Breast epithelium (tissue), 3 donors: ENCODE measurements at regions not wholly inside any gene's neighbourhood (a gene's known extent, or its start where the extent isn't known, plus 50 kb on each side); places are given as distances from the start of the nearest gene placed in this dataset.

ENCODE experiments used
- POLR2A ChIP-seq: fragments of 450-650 bp; IDR thresholded peaks from one replicate; pipeline ENCODE4 v1.6.1; 2016; ENCODE audit warnings: antibody characterized with exemption, mild to moderate bottlenecking, moderate library complexity
- POLR2AphosphoS5 ChIP-seq, 3 donors: sonication (generic); formaldehyde crosslinking; IDR thresholded peaks; one replicate each; pipeline ENCODE4 v1.6.1; 2017; ENCODE audit warnings: antibody characterized with exemption in 3 of 3
- TF ChIP-seq, protein P1 (sequence below), 3 donors: fragments of 450-650 bp; IDR thresholded peaks; one replicate each; pipeline ENCODE4 v1.5.1; 2016 to 2017; ENCODE audit warnings: antibody characterized with exemption in 3 of 3, mild to moderate bottlenecking in 3 of 3, moderate library complexity in 3 of 3

DNA sequence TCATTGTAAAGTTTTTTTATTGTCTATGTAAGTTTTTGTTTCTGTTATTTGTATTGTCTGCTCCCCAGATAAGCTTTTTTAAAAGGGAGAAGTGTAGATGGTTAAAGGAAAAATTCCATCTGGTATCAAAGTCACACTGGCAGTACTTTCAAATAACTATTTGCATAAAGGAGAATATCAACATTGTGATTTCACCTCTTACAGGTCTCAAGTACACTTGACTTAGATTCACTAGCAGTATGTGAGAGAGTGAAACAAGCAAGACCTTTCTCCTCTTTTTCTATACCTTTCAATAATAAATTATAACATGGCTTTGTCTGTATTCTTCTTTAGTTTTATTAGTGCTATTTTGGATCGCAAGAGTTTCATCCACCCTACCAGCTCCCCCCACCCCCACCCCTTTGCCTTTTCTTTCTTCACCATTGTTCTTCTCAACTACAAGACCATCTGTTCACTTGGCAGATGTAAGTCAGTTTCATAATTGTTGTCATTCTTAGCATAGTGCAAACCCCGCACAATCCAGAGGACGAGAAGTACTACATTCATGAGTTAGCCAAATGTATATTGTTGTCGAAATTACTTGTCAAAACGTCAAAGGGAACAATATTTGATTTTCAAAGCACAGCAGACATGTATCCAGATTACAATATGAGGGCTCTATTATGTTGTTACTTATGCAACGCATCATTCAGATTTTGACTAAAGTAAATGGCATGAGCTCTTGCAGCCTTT, 602.7 kb upstream of the FLRT2 start:
- TF ChIP-seq, protein P1, sequence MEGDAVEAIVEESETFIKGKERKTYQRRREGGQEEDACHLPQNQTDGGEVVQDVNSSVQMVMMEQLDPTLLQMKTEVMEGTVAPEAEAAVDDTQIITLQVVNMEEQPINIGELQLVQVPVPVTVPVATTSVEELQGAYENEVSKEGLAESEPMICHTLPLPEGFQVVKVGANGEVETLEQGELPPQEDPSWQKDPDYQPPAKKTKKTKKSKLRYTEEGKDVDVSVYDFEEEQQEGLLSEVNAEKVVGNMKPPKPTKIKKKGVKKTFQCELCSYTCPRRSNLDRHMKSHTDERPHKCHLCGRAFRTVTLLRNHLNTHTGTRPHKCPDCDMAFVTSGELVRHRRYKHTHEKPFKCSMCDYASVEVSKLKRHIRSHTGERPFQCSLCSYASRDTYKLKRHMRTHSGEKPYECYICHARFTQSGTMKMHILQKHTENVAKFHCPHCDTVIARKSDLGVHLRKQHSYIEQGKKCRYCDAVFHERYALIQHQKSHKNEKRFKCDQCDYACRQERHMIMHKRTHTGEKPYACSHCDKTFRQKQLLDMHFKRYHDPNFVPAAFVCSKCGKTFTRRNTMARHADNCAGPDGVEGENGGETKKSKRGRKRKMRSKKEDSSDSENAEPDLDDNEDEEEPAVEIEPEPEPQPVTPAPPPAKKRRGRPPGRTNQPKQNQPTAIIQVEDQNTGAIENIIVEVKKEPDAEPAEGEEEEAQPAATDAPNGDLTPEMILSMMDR (IDR thresholded peaks at IDR 0.05) = no peak
- TF ChIP-seq POLR2A = no peak
- no peak for TF ChIP-seq POLR2AphosphoS5 (IDR thresholded peaks at IDR 0.05)
